HEK293T (cell line): ENCODE measurements at regions not wholly inside any gene's neighbourhood (a gene's known extent, or its start where the extent isn't known, plus 50 kb on each side); places are given as distances from the start of the nearest gene placed in this dataset.

ENCODE experiments used
- BHLHE40 ChIP-seq: fragments of 450-650 bp; IDR thresholded peaks from 2 replicates; pipeline ENCODE4 v1.6.1; 2016; ENCODE audit warnings: mild to moderate bottlenecking, moderate library complexity, borderline replicate concordance
- ELF4 ChIP-seq: fragments of 450-650 bp; IDR thresholded peaks from 2 replicates; pipeline ENCODE4 v1.6.1; 2017; ENCODE audit warnings: antibody characterized with exemption
- FOXM1 ChIP-seq: fragments of 450-650 bp; IDR thresholded peaks from 2 replicates; pipeline ENCODE4 v1.6.1; 2017; ENCODE audit warnings: mild to moderate bottlenecking, borderline replicate concordance
- NFRKB ChIP-seq: fragments of 450-650 bp; IDR thresholded peaks from 2 replicates; pipeline ENCODE4 v1.6.1; 2016; ENCODE audit warnings: mild to moderate bottlenecking, moderate library complexity
- SP1 ChIP-seq: fragments of 450-650 bp; IDR thresholded peaks from 2 replicates; pipeline ENCODE4 v1.6.1; 2017
- SUZ12 ChIP-seq: fragments of 450-650 bp; IDR thresholded peaks from 2 replicates; pipeline ENCODE4 v1.6.1; 2016; ENCODE audit warnings: mild to moderate bottlenecking
- TARDBP ChIP-seq: fragments of 450-650 bp; IDR thresholded peaks from 2 replicates; pipeline ENCODE4 v1.6.1; 2016
- ZNF384 ChIP-seq: fragments of 450-650 bp; IDR thresholded peaks from 2 replicates; pipeline ENCODE4 v1.6.1; 2016
- TF ChIP-seq, protein P1 (sequence below): fragments of 450-650 bp; IDR thresholded peaks from 2 replicates; pipeline ENCODE4 v1.6.1; 2016

DNA sequence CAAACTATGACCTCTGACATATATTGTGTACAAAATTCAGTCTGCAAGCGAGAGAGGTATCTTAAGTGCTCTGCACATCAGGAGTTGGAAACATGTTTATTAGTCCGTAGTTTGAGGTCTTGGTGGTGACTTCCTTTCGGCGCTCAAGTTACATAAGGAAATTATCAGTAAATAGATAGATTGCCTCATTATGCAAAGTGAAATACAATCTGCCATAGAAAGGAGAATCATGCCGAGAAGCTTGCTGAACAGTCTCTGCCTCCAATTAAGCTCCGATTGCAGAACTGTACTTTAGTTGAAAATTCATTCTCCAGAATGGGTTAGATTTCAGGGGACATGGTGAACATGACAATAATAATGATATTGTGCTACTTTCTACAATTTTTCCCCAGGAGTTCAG is 271.8 kb downstream of the BRINP2 start:
- TF ChIP-seq FOXM1 (no peak), TARDBP (no peak), ELF4 (no peak), BHLHE40 (no peak), NFRKB (no peak), SP1 (no peak), SUZ12 (no peak), ZNF384 (no peak)
- TF ChIP-seq, protein P1, sequence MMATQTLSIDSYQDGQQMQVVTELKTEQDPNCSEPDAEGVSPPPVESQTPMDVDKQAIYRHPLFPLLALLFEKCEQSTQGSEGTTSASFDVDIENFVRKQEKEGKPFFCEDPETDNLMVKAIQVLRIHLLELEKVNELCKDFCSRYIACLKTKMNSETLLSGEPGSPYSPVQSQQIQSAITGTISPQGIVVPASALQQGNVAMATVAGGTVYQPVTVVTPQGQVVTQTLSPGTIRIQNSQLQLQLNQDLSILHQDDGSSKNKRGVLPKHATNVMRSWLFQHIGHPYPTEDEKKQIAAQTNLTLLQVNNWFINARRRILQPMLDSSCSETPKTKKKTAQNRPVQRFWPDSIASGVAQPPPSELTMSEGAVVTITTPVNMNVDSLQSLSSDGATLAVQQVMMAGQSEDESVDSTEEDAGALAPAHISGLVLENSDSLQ: no peak
